ENCODE measurements at regions not wholly inside any gene's neighbourhood (a gene's known extent, or its start where the extent isn't known, plus 50 kb on each side); places are given as distances from the start of the nearest gene placed in this dataset.

GRCh38 chr19:32220951-32221350, 124.5 kb upstream of the ZNF507 start:
- TF ChIP-seq CTCF (IDR thresholded peaks at IDR 0.05; ENCODE audit: low read depth, low read length) (no peak), EZH2phosphoT487 (IDR thresholded peaks at IDR 0.05; ENCODE audit: low read depth) (no peak)

All from OCI-LY3 (cell line).